Vagina (tissue), 2 donors: ENCODE measurements at regions not wholly inside any gene's neighbourhood (a gene's known extent, or its start where the extent isn't known, plus 50 kb on each side); places are given as distances from the start of the nearest gene placed in this dataset.

Experiments used
- POLR2A ChIP-seq, 2 donors: fragments of 450-650 bp; IDR thresholded peaks; one replicate each; pipeline ENCODE4 v1.6.1; 2017; ENCODE audit warnings: antibody characterized with exemption in 2 of 2, mild to moderate bottlenecking in 2 of 2, moderate library complexity in 2 of 2
- POLR2AphosphoS5 ChIP-seq, 2 donors: sonication (generic); formaldehyde crosslinking; IDR thresholded peaks; one replicate each; pipeline ENCODE4 v1.9.0; 2017; ENCODE audit warnings: antibody characterized with exemption in 2 of 2, mild to moderate bottlenecking in 2 of 2, low read depth in 1 of 2; ENCODE audit not compliant: insufficient read depth in 1 of 2
- TF ChIP-seq, protein P1 (sequence below), 3 experiments: fragments of 450-650 bp in 2 of 3; fragments of 200-600 bp in 1 of 3; sonication (generic) in 1 of 3; IDR thresholded peaks; one replicate each; pipeline ENCODE4 v1.5.1; 2017 to 2019; ENCODE audit warnings: antibody characterized with exemption in 3 of 3, mild to moderate bottlenecking in 2 of 3, moderate library complexity in 2 of 3

DNA sequence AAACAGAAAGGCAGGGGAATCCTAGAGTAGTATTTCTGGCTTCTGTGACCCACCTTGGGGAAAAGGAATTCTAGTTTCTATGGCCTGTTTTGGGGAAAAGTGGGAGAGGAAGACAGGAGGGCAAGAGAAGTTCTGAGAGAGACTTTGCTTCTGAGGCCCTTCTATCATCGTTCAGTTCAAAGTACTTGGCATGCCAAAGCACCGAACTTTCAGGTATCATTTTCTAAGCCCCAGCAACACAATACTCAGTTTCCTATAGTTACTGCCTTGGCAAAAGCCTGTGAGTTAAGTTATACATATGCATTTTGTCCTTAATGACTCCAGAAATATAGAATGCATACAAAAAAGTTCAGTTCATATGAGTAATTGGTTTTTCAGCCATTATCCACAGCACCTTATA, 74.1 kb upstream of the CHD2 start:
- TF ChIP-seq, protein P1, sequence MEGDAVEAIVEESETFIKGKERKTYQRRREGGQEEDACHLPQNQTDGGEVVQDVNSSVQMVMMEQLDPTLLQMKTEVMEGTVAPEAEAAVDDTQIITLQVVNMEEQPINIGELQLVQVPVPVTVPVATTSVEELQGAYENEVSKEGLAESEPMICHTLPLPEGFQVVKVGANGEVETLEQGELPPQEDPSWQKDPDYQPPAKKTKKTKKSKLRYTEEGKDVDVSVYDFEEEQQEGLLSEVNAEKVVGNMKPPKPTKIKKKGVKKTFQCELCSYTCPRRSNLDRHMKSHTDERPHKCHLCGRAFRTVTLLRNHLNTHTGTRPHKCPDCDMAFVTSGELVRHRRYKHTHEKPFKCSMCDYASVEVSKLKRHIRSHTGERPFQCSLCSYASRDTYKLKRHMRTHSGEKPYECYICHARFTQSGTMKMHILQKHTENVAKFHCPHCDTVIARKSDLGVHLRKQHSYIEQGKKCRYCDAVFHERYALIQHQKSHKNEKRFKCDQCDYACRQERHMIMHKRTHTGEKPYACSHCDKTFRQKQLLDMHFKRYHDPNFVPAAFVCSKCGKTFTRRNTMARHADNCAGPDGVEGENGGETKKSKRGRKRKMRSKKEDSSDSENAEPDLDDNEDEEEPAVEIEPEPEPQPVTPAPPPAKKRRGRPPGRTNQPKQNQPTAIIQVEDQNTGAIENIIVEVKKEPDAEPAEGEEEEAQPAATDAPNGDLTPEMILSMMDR (IDR thresholded peaks at IDR 0.05): no peak
- TF ChIP-seq POLR2AphosphoS5 (IDR thresholded peaks at IDR 0.05; ENCODE audit: insufficient read depth in 1 of 2, low read depth in 1 of 2) (no peak), POLR2A (IDR thresholded peaks at IDR 0.05) (no peak)
